SJCRH30 (cell line): ENCODE measurements at regions not wholly inside any gene's neighbourhood (a gene's known extent, or its start where the extent isn't known, plus 50 kb on each side); places are given as distances from the start of the nearest gene placed in this dataset.
A peak's percentile ranks its signal among the peaks of the same experiment; 100 is the strongest.
"Not testable (repeated sequence)": the region's sequence is repeated elsewhere in the genome, so short reads cannot be mapped to it uniquely, and the experiment has no call there.

Source experiments
- DNase-seq, 2 experiments: peaks; one replicate each; pipeline ENCODE4 v3.0.0-alpha.2; 2015 to 2020
- H3K27ac ChIP-seq: fragments of 250-450 bp; sonication (Bioruptor Pico); 2 replicates; pipeline ENCODE4 v1.5.1; 2020; ENCODE audit warnings: mild to moderate bottlenecking, moderate library complexity
- H3K27me3 ChIP-seq: fragments of 250-450 bp; sonication (Bioruptor Pico); 2 replicates; pipeline ENCODE4 v1.5.1; 2020; ENCODE audit warnings: mild to moderate bottlenecking, moderate library complexity
- H3K36me3 ChIP-seq: fragments of 250-450 bp; sonication (Bioruptor Pico); 2 replicates; pipeline ENCODE4 v1.5.1; 2020; ENCODE audit warnings: mild to moderate bottlenecking, moderate library complexity
- H3K4me1 ChIP-seq: fragments of 250-450 bp; sonication (Bioruptor Pico); 2 replicates; pipeline ENCODE4 v1.5.1; 2020; ENCODE audit warnings: mild to moderate bottlenecking, moderate library complexity
- H3K4me3 ChIP-seq: fragments of 250-450 bp; sonication (Bioruptor Pico); 2 replicates; pipeline ENCODE4 v1.5.1; 2020; ENCODE audit warnings: mild to moderate bottlenecking, moderate library complexity
- H3K9me3 ChIP-seq: fragments of 250-450 bp; sonication (Bioruptor Pico); replicated peaks from 2 replicates; pipeline ENCODE4 v1.5.1; 2020; ENCODE audit warnings: mild to moderate bottlenecking, moderate library complexity

DNA sequence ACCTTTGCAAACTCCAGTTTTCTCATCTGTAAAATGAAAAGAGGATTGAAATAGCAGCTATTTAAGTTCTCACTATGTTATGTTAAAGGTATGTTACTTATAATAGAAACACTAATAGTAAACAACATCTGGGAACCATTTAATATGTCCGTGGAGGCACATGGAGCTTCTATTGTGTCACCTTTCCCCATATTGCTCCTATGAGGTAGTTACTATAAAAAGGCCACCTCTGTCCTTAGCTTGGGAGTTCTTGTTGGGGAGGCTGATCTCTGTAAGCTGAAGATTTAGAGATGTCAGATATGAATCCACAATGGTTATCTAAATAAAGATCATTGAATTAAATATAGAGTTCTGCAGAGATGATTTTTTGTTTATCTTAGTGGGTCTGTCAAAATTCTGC, 125.2 kb downstream of the FHIP1A start:
- DNase-seq: no peak
- Histone ChIP-seq H3K27ac (no peak overlapping the region), H3K27me3 (no peaks in the 10 kb centered on the region), H3K36me3 (no peaks in the 10 kb centered on the region), H3K9me3 (no peaks in the 10 kb centered on the region), H3K4me3 (no peak overlapping the region), H3K4me1 (no peaks in the 10 kb centered on the region)

DNA sequence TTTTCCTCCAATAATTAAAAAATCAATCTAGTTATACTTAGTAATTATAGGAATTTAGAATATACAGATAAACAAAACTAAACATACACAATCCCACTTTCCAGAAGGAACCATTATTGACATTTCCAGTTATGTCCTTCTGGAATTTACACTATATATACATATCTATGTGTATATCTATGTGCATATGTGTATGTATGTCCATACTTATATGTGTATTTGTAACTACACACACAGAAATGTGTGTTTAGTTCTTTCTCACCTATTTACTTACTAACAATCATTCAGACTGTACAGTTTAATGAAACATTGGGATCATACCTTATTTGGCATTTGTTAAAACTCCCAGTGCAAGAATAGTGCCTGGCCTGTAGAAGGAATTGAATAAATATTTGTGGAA, 126.4 kb downstream of the FHIP1A start:
- H3K27ac ChIP-seq: no peak overlapping the region
- no peak overlapping the region for H3K4me3 ChIP-seq
- no peaks in the 10 kb centered on the region for H3K9me3 ChIP-seq
- no peaks in the 10 kb centered on the region for H3K36me3 ChIP-seq
- H3K4me1 ChIP-seq: no peaks in the 10 kb centered on the region
- DNase-seq: no peak
- H3K27me3 ChIP-seq: no peaks in the 10 kb centered on the region

DNA sequence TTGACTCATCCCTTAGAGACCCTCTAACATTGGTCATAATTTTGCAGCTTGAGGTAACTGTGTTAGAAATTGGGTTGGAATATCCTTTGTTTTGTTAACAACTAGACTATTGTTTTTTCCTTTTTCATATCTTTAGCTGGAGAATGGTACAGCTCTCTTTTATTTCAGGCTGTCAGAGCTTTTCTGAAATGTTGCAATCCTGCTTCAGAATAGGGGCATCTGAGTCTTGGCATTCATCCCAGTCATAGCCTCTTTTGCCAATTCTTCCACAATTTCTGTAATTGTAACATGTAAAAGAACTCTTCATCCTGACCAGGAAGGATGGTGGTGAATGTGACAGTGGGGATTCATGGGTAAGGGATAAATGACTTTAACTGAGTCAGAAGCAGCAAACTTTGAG, 128.7 kb downstream of the FHIP1A start:
- Histone ChIP-seq H3K27ac (no peak overlapping the region), H3K4me1 (peaks cover 6% of the 10 kb centered on the region; the same call in 1 of the 2 replicates), H3K27me3 (no peaks in the 10 kb centered on the region), H3K4me3 (no peak overlapping the region), H3K9me3 (no peaks in the 10 kb centered on the region), H3K36me3 (no peaks in the 10 kb centered on the region)
- no peak for DNase-seq

DNA sequence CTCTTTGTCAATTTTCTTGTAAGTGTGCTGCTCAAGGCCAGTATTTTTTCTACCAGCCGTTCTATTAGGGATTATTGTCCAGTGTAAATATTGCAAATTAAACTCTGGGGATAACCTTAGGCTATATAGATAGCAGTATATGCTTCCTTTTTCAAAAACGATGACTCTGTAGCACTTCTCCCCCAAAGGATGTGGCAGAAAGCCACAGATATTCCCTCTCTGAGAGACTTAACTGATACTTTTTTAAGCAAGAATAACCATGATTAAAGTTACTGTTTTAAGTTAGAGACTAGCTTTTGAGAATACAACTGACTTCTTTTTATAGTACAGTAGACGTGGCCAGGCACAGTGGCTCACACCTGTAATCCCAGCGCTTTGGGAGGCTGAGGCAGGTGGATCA, 130.0 kb downstream of the FHIP1A start:
- no peak for DNase-seq
- Histone ChIP-seq H3K27ac (no peak overlapping the region), H3K4me1 (peaks cover 6% of the 10 kb centered on the region; the same call in 1 of the 2 replicates), H3K9me3 (no peaks in the 10 kb centered on the region), H3K4me3 (no peak overlapping the region), H3K27me3 (no peaks in the 10 kb centered on the region), H3K36me3 (no peaks in the 10 kb centered on the region)

DNA sequence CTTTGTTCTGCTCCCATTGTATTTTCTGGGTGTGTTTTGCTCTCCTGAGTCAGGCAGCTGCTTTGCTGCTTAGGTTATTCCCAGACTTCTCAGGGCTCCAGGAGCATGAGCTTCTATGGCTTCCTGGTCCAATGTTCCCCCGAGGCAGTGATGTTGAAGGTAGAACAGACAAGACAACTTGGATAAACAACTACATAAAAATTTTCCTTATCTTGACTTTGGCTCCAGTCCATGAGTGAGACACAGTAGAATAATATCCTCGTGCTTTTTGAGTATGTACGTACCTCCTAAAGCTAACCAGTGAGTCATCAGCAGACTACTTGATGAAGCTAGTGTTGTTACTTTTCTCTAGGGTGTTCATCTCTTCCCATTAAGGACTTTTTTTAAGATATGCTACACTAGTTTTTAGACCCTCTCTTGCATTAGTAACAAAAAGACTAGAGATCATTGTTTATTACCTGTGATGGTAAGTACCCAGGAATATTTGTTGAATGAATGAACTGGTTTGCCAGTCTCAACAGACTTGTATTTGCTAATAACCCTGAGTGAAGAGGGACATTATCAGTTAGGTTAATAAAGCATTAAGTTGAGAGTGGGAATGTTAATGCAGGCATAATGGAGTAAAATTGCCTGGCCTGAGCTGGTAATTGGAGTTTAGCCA, 131.9 kb downstream of the FHIP1A start:
- H3K4me1 ChIP-seq: peaks cover 6% of the 10 kb centered on the region; the same call in 1 of the 2 replicates
- no peak overlapping the region for H3K27ac ChIP-seq
- DNase-seq: no peak
- H3K27me3 ChIP-seq: no peaks in the 10 kb centered on the region
- no peak overlapping the region for H3K4me3 ChIP-seq
- no peaks in the 10 kb centered on the region for H3K36me3 ChIP-seq
- H3K9me3 ChIP-seq: no peaks in the 10 kb centered on the region

DNA sequence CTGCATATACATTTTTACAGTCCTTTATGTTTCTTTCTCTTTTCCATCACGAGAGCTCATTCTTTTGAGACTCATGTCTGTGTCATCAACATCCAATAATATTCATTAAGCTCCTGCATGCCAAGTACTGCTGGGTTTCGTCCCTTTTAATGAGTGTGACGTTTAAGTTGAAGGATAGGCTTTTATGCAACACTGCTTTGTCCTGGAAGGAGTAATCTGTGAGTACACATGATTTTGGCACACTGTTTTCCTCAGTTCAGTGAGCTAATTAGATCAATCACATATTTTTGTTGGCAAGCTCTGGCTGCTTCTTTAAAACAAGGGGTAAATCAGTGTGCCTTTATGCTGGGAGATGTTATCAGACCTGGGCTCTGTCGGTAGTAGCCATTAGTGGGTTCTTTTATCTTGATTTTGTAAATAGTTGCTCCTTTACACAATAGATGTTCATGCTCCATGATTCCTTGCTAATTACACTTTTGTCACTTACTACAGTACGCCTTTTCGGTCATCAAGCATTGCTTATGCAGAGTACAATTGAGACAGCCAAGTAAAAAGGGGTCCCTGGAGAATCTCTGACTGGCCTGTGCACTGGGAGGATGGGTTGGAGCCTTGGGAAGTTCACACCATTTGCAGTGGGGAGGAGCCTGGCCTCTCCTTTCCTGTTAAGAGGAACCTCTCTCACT, 132.6 kb downstream of the FHIP1A start:
- Histone ChIP-seq H3K4me1 (peaks cover 6% of the 10 kb centered on the region; the same call in 1 of the 2 replicates), H3K27me3 (no peaks in the 10 kb centered on the region), H3K27ac (no peak overlapping the region), H3K4me3 (no peak overlapping the region), H3K36me3 (no peaks in the 10 kb centered on the region), H3K9me3 (no peaks in the 10 kb centered on the region)
- DNase-seq: no peak

DNA sequence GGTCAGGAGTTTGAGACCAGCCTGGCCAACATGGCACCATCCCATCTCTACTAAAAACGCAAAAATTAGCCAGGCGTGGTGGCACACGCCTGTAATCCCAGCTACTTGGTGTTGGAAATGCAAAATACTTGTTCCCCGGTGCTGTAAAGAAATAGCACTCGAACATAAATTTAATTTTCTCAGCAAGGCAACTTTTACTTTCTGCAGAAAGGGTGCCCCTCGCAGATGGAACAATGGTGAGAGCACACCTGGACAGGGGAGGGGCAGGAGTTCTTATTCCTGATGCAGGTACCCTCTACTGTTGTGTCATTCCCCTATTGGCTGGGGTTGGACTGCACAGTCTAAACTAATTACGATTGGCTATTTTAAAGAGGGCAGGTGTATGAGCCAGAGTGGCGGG, 139.7 kb downstream of the FHIP1A start:
- Histone ChIP-seq H3K4me1 (no peaks in the 10 kb centered on the region), H3K9me3 (no peaks in the 10 kb centered on the region), H3K27me3 (no peaks in the 10 kb centered on the region)

DNA sequence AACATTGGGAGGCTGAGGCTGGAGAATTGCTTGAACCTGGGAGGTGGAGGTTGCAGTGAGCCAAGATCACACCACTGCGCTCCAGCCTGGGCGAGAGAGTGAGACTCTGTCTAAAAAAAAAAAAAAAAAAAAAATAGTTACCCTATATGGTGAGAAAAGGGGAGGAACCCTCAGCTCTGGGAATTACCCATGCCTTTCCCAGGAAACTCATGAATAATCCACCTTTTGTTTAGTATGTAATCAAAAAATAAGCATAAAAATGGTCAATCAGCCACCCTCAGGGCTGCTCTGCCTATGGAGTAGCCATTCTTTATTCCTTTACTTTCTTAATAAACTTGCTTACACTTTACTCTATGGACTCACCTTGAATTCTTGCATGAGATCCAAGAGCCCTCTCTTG, 140.4 kb downstream of the FHIP1A start:
- H3K4me3 ChIP-seq, H3K27ac ChIP-seq, H3K4me1 ChIP-seq, H3K9me3 ChIP-seq, H3K36me3 ChIP-seq, DNase-seq, H3K27me3 ChIP-seq: not testable (repeated sequence)

More for the DNA sequence above, 139.7 kb downstream of the FHIP1A start:
- no peak overlapping the region for H3K27ac ChIP-seq
- H3K36me3 ChIP-seq: no peaks in the 10 kb centered on the region
- DNase-seq: no peak
- H3K4me3 ChIP-seq: no peak overlapping the region

DNA sequence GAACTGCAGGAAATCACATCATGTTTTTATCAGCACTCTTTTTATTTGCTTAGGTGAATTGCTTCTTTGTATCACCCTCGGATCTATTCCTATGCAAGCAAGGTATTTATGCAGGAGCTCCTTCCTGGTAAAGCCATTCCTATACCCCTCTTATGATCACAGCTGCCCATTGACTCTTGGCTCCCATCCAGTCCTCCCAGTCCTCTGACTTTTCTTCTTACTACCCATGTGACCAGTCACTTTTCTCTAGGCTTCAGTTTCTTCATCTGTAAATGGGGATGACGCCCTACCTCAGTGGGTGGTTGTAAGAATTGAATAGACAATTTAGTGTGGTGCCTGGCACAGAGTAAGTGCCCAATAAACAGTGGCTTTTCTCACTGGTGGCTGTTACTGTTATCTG, 144.9 kb downstream of the FHIP1A start:
- H3K27me3 ChIP-seq: no peaks in the 10 kb centered on the region
- H3K9me3 ChIP-seq: no peaks in the 10 kb centered on the region
- H3K4me1 ChIP-seq: no peaks in the 10 kb centered on the region
- H3K27ac ChIP-seq: no peak overlapping the region
- DNase-seq: peak; percentile 5 to 45
- no peaks in the 10 kb centered on the region for H3K36me3 ChIP-seq
- H3K4me3 ChIP-seq: no peak overlapping the region

DNA sequence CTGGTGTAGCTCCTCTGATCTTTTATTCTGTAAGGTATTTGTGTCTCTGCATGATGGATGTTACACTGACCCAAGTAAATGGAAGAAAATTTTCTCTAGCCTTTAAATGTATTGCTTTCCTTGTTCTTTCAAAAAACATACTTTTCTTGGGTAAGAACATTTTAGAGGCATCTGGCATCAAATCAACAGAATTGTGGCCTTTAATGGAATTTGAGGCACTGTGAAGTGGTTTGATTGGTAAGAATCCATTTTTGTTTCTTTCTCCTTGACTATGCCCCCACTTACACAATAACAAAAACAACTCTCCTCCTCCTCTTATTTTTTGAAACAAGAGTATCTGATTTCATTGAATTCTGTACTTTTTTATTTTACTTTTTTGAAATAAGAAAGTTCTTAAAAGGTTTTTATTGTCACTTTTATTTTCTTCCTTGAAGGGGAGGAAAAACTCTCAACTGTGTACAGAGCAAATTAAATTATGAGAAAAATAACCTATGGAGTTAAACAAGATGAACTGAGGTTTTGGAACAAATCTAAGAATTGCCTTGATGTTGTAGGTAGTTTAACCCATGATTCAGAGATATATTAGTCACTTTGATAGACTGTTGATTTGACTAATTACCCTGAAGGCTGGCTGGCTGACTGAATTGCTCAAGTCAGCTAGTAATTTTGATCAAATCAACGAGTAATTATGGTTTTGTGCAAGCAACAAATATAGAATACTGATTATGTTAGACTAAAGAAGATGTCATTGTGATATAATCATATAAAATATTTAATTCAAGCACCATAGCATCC, 146.4 kb downstream of the FHIP1A start:
- H3K36me3 ChIP-seq: no peaks in the 10 kb centered on the region
- H3K4me3 ChIP-seq: no peak overlapping the region
- no peak for DNase-seq
- H3K27me3 ChIP-seq: no peaks in the 10 kb centered on the region
- no peak overlapping the region for H3K27ac ChIP-seq
- no peaks in the 10 kb centered on the region for H3K9me3 ChIP-seq
- H3K4me1 ChIP-seq: no peaks in the 10 kb centered on the region

DNA sequence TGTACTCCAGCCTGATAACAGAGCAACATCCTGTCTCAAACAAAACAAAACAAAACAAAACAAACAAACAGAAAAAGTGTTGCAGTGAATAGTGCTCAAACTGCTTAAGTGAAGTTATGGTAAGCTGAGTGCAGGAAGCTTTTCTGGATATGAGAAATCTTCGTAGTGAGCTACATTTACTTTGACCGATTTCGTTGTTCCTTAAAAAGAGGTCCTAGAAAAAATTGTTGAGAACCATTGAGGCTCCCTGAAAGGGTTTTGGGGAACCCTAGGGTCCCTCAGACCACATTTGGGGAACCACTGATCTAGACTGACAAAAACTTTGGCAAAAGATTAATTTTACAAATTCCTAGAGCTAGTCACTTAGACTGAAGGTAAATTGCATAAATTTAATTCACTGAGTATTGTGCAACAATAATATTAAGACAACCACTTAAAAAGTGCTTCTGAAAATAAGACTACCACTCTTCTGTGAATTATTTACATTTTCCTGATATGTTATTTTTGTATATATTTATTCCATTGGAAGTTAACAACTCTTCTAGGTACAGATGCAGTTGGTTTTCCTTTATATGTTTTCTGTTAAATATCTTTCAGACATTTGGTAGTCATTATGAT, 149.6 kb downstream of the FHIP1A start:
- DNase-seq: no peak
- no peaks in the 10 kb centered on the region for H3K36me3 ChIP-seq
- H3K27ac ChIP-seq: no peak overlapping the region
- H3K27me3 ChIP-seq: no peaks in the 10 kb centered on the region
- no peaks in the 10 kb centered on the region for H3K9me3 ChIP-seq
- peaks cover 3% of the 10 kb centered on the region; the same call in 1 of the 2 replicates for H3K4me1 ChIP-seq
- no peak overlapping the region for H3K4me3 ChIP-seq

DNA sequence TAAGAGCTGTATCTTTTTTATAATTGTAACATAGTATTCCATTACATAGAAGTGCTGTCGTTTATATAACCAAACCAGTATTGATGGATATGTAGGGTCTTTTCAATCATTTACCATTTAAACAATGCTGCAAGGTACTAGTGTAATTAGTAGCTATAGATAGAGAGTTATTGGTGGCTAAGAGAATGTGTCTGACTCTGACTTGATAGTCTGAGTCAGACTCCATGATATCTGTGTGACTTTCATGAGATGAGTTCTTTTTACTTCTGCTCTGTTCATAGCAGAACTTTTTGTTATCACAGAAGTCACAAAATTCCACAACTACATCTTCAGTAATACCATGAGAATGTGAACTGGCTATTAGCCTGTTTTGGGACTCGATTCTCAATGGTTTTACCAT, 150.6 kb downstream of the FHIP1A start:
- H3K27ac ChIP-seq: no peak overlapping the region
- H3K36me3 ChIP-seq: no peaks in the 10 kb centered on the region
- DNase-seq: no peak
- H3K27me3 ChIP-seq: no peaks in the 10 kb centered on the region
- no peak overlapping the region for H3K4me3 ChIP-seq
- no peaks in the 10 kb centered on the region for H3K9me3 ChIP-seq
- H3K4me1 ChIP-seq: peaks cover 3% of the 10 kb centered on the region; the same call in 1 of the 2 replicates

DNA sequence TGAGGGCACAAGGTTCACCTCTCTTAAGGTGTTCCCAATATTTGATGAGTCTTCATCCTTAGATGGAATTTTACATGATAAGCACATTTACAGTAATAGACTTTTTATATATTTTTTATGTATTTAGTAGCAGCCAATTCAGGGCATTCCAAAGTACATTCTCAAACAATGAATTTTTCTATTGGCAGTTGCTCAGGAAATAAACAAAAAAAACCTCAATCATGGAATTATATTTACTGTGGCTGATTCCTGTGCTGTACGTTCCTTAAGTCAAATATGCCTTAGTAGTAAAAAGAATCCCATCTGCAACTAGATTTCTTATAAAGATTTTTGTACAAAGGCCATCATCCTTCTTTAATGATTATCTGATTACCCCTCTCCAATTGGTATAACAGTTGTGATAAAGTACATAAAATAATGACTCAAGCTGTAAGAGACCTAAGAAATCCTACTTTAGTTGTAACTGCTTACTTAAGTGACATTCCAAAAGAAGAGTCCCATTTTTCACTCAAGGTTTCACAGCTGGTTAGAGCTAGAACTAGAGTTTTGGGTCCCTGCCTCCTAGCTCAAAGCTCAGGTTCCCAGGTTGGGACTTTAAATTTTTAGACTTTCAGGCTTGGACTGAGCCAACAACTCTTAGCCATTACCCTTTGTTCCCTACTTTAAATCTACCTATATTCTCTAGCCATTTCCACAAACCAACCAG, 152.7 kb downstream of the FHIP1A start:
- Histone ChIP-seq H3K4me1 (peaks cover 3% of the 10 kb centered on the region; the same call in 1 of the 2 replicates), H3K27me3 (no peaks in the 10 kb centered on the region), H3K4me3 (no peak overlapping the region), H3K27ac (no peak overlapping the region), H3K9me3 (no peaks in the 10 kb centered on the region), H3K36me3 (no peaks in the 10 kb centered on the region)
- no peak for DNase-seq

DNA sequence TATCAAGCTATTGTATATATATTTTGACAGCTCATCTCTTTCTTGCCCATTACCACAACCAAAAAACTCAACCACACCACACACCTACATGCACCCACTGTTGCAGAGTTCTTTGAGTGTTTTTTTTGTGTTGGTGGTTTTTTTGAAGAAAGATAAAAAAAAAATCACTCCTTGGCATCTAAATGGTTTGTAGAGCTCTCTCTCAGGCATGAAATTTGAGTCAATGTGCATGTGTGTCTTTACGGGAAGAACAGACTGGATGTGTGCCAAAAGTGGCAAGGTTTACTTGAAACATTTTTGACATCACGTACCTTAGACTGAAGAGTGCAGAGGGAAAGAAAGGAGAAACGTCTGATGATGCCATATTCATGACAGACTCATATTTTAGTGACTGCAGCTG, 154.2 kb downstream of the FHIP1A start:
- no peak overlapping the region for H3K27ac ChIP-seq
- H3K36me3 ChIP-seq: no peaks in the 10 kb centered on the region
- peak in 1 of 2 experiments; percentile 47 for DNase-seq
- H3K4me3 ChIP-seq: no peak overlapping the region
- no peaks in the 10 kb centered on the region for H3K9me3 ChIP-seq
- no peaks in the 10 kb centered on the region for H3K27me3 ChIP-seq
- H3K4me1 ChIP-seq: peaks cover 3% of the 10 kb centered on the region; the same call in 1 of the 2 replicates
